ENCODE measurements at regions not wholly inside any gene's neighbourhood (a gene's known extent, or its start where the extent isn't known, plus 50 kb on each side); places are given as distances from the start of the nearest gene placed in this dataset.

GRCh38 chr1:213370523-213370922 is 319.5 kb downstream of the RPS6KC1 start:
- no peaks in the 10 kb centered on the region for H3K36me3 ChIP-seq
- intact Hi-C loops (cut with DNase I), result no loop called here
- no peak overlapping the region for H3K27ac ChIP-seq
- no peak overlapping the region for H3K4me3 ChIP-seq
- DNase-seq (ENCODE audit: extremely low spot score in 2 of 2), result no peak
- no peaks in the 10 kb centered on the region for H3K27me3 ChIP-seq
- no peaks in the 10 kb centered on the region for H3K4me1 ChIP-seq
- no peaks in the 10 kb centered on the region for H3K9me3 ChIP-seq
- no peak for TF ChIP-seq POLR2AphosphoS5 (IDR thresholded peaks at IDR 0.05; ENCODE audit: insufficient read depth in 1 of 2, low read depth in 1 of 2)
- TF ChIP-seq CTCF (IDR thresholded peaks at IDR 0.05), result no peak
- TF ChIP-seq POLR2A (IDR thresholded peaks at IDR 0.05), result no peak

GRCh38 chr1:213371525-213371846 is 320.4 kb downstream of the RPS6KC1 start:
- intact Hi-C loops (cut with DNase I), result no loop called here
- no peaks in the 10 kb centered on the region for H3K36me3 ChIP-seq
- H3K4me1 ChIP-seq, result no peaks in the 10 kb centered on the region
- no peak overlapping the region for H3K27ac ChIP-seq
- H3K9me3 ChIP-seq, result no peaks in the 10 kb centered on the region
- no peak overlapping the region for H3K4me3 ChIP-seq
- TF ChIP-seq CTCF (IDR thresholded peaks at IDR 0.05) (no peak), POLR2A (IDR thresholded peaks at IDR 0.05) (no peak), POLR2AphosphoS5 (IDR thresholded peaks at IDR 0.05; ENCODE audit: insufficient read depth in 1 of 2, low read depth in 1 of 2) (no peak)
- no peak for DNase-seq (ENCODE audit: extremely low spot score in 2 of 2)
- no peaks in the 10 kb centered on the region for H3K27me3 ChIP-seq

- H3K27me3 ChIP-seq, result no peaks in the 10 kb centered on the region
- H3K36me3 ChIP-seq, result no peaks in the 10 kb centered on the region
- H3K4me3 ChIP-seq, result no peak overlapping the region
- H3K9me3 ChIP-seq, result no peaks in the 10 kb centered on the region
- DNase-seq (ENCODE audit: extremely low spot score in 2 of 2), result no peak
- no peak for TF ChIP-seq POLR2A (IDR thresholded peaks at IDR 0.05)
- no peak for TF ChIP-seq CTCF (IDR thresholded peaks at IDR 0.05)
- no peak for TF ChIP-seq POLR2AphosphoS5 (IDR thresholded peaks at IDR 0.05; ENCODE audit: insufficient read depth in 1 of 2, low read depth in 1 of 2)
- no peaks in the 10 kb centered on the region for H3K4me1 ChIP-seq
- intact Hi-C loops (cut with DNase I), result no loop called here
- H3K27ac ChIP-seq, result no peak overlapping the region
These were observed 321.0 kb downstream of the RPS6KC1 start for GRCh38 chr1:213371847-213372619.

- no peak for TF ChIP-seq POLR2AphosphoS5 (IDR thresholded peaks at IDR 0.05; ENCODE audit: insufficient read depth in 1 of 2, low read depth in 1 of 2)
- no peak for TF ChIP-seq POLR2A (IDR thresholded peaks at IDR 0.05)
- no peak for TF ChIP-seq CTCF (IDR thresholded peaks at IDR 0.05)
- DNase-seq (ENCODE audit: extremely low spot score in 2 of 2), result no peak
- Histone ChIP-seq H3K27me3 (no peaks in the 10 kb centered on the region), H3K36me3 (no peaks in the 10 kb centered on the region), H3K9me3 (no peaks in the 10 kb centered on the region), H3K4me1 (no peaks in the 10 kb centered on the region), H3K4me3 (no peak overlapping the region), H3K27ac (no peak overlapping the region)
- intact Hi-C loops (cut with DNase I), result no loop called here
These were observed 323.3 kb downstream of the RPS6KC1 start for GRCh38 chr1:213374369-213374768.

GRCh38 chr1:213375002-213375401 is 324.0 kb downstream of the RPS6KC1 start:
- Histone ChIP-seq H3K27me3 (no peaks in the 10 kb centered on the region), H3K4me3 (no peak overlapping the region), H3K36me3 (no peaks in the 10 kb centered on the region), H3K4me1 (no peaks in the 10 kb centered on the region), H3K9me3 (no peaks in the 10 kb centered on the region), H3K27ac (no peak overlapping the region)
- intact Hi-C loops (cut with DNase I), result no loop called here
- DNase-seq (ENCODE audit: extremely low spot score in 2 of 2), result no peak
- TF ChIP-seq POLR2A (IDR thresholded peaks at IDR 0.05), result no peak
- no peak for TF ChIP-seq CTCF (IDR thresholded peaks at IDR 0.05)
- no peak for TF ChIP-seq POLR2AphosphoS5 (IDR thresholded peaks at IDR 0.05; ENCODE audit: insufficient read depth in 1 of 2, low read depth in 1 of 2)
